SU-DHL-6 (cell line): ENCODE measurements at regions not wholly inside any gene's neighbourhood (a gene's known extent, or its start where the extent isn't known, plus 50 kb on each side); places are given as distances from the start of the nearest gene placed in this dataset.

Experiments used
- CTCF ChIP-seq: fragments of 200-600 bp; sonication (generic); IDR thresholded peaks from one replicate; pipeline ENCODE4 v1.5.1; 2017; ENCODE audit warnings: antibody characterized with exemption, mild to moderate bottlenecking, low read length, moderate library complexity; ENCODE audit not compliant: insufficient read depth, poor library complexity, severe bottlenecking
- EZH2phosphoT487 ChIP-seq: fragments of 200-600 bp; sonication (generic), shearing (Covaris generic); conservative IDR thresholded peaks from 2 replicates; pipeline ENCODE4 v1.6.1; 2018; ENCODE audit warnings: mild to moderate bottlenecking, antibody characterized with exemption, low read length, moderate library complexity, mixed read lengths

- no peak for TF ChIP-seq CTCF
- TF ChIP-seq EZH2phosphoT487, result no peak
Observed at GRCh38 chr6:138008791-138009190, 98.4 kb downstream of the PERP start.
